HEK293T (cell line): ENCODE measurements at regions not wholly inside any gene's neighbourhood (a gene's known extent, or its start where the extent isn't known, plus 50 kb on each side); places are given as distances from the start of the nearest gene placed in this dataset.

ENCODE experiments used
- CTCF ChIA-PET: fragments of 350-600 bp; formaldehyde crosslinking; extraction: SDS; loops from one replicate; lab custom pipeline; 2021; ENCODE audit warnings: antibody characterized with exemption, inconsistent platforms; lab: Yijun Ruan, JAX
- POLR2A ChIA-PET: fragments of 350-600 bp; formaldehyde crosslinking; extraction: SDS; loops from one replicate; lab custom pipeline; 2020; ENCODE audit warnings: antibody characterized with exemption, inconsistent platforms; lab: Yijun Ruan, JAX
- DNase-seq: peaks from one replicate; pipeline ENCODE4 v3.0.0; 2012; ENCODE audit warnings: mixed read lengths; ENCODE audit errors: extremely low spot score
- ARNT ChIP-seq: fragments of 450-650 bp; IDR thresholded peaks from 2 replicates; pipeline ENCODE4 v1.6.1; 2017; ENCODE audit warnings: mild to moderate bottlenecking
- BHLHE40 ChIP-seq: fragments of 450-650 bp; IDR thresholded peaks from 2 replicates; pipeline ENCODE4 v1.6.1; 2016; ENCODE audit warnings: mild to moderate bottlenecking, moderate library complexity, borderline replicate concordance
- CTBP1 ChIP-seq: fragments of 450-650 bp; IDR thresholded peaks from 2 replicates; pipeline ENCODE4 v1.6.1; 2016; ENCODE audit warnings: borderline replicate concordance
- ELF4 ChIP-seq: fragments of 450-650 bp; IDR thresholded peaks from 2 replicates; pipeline ENCODE4 v1.6.1; 2017; ENCODE audit warnings: antibody characterized with exemption
- FOXA1 ChIP-seq: fragments of 450-650 bp; IDR thresholded peaks from 2 replicates; pipeline ENCODE4 v1.6.1; 2016; ENCODE audit warnings: mild to moderate bottlenecking
- FOXK2 ChIP-seq: fragments of 450-650 bp; IDR thresholded peaks from 2 replicates; pipeline ENCODE4 v1.6.1; 2016; ENCODE audit warnings: mild to moderate bottlenecking
- FOXM1 ChIP-seq: fragments of 450-650 bp; IDR thresholded peaks from 2 replicates; pipeline ENCODE4 v1.6.1; 2017; ENCODE audit warnings: mild to moderate bottlenecking, borderline replicate concordance
- HDGF ChIP-seq: fragments of 450-650 bp; IDR thresholded peaks from 2 replicates; pipeline ENCODE4 v1.6.1; 2017; ENCODE audit warnings: antibody characterized with exemption, borderline replicate concordance
- L3MBTL2 ChIP-seq: fragments of 450-650 bp; conservative IDR thresholded peaks from 2 replicates; pipeline ENCODE4 v1.6.1; 2016; ENCODE audit warnings: mild to moderate bottlenecking
- LEF1 ChIP-seq: fragments of 450-650 bp; IDR thresholded peaks from 2 replicates; pipeline ENCODE4 v1.6.1; 2017; ENCODE audit warnings: mild to moderate bottlenecking, borderline replicate concordance
- NFRKB ChIP-seq: fragments of 450-650 bp; IDR thresholded peaks from 2 replicates; pipeline ENCODE4 v1.6.1; 2016; ENCODE audit warnings: mild to moderate bottlenecking, moderate library complexity
- SP1 ChIP-seq: fragments of 450-650 bp; IDR thresholded peaks from 2 replicates; pipeline ENCODE4 v1.6.1; 2017
- SUZ12 ChIP-seq: fragments of 450-650 bp; IDR thresholded peaks from 2 replicates; pipeline ENCODE4 v1.6.1; 2016; ENCODE audit warnings: mild to moderate bottlenecking
- TARDBP ChIP-seq: fragments of 450-650 bp; IDR thresholded peaks from 2 replicates; pipeline ENCODE4 v1.6.1; 2016
- ZNF384 ChIP-seq: fragments of 450-650 bp; IDR thresholded peaks from 2 replicates; pipeline ENCODE4 v1.6.1; 2016
- TF ChIP-seq, protein P1 (sequence below): fragments of 450-650 bp; IDR thresholded peaks from 2 replicates; pipeline ENCODE4 v1.6.1; 2016

DNA sequence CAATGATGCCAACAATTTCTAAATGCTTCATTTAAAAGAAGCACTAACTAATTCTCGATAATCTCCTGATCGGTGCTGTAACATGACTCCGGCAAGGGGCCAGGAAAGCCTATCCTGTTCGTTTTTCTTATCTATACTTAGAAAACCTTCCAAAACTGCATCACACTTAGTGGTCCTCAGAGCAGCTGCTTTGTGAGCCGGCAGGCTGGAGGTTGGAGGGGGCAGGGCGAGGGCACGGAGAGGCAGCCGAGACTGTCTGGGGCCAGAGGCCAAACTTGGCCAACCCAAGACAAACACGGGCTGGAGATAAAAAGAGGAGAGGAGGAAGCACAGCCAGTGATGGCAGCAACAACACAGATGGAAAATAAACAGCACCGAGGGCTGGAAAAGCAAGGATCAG lies 455.7 kb downstream of the BCOR start:
- CTCF ChIA-PET, result no interaction called here
- DNase-seq, result no peak
- POLR2A ChIA-PET, result interaction anchor here (0.7 kb wide), 1 partner anchor 403 kb away, joined by 3 read pairs; no protein-coding TSS in a partner anchor
- TF ChIP-seq BHLHE40 (no peak), L3MBTL2 (no peak), FOXA1 (no peak), LEF1 (no peak), CTBP1 (no peak), HDGF (no peak)

DNA sequence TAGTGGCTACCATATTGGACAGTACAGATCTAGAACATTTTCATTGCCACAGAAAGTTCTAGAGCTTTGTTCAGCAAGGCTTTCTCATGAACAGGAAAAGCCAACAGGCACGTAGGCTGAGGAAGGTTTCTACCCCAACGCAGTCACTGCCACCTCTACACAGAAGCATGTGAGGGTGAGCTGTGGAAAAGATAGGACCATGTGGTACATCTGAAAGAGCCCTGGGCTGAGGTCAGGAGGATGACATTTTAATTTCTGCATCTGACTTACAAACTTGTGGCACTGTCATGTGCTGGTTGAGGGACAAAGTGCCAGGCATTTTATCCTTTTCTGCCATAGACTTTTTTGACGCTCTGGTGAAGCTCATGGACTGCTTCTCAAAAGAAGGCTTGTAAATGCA lies 454.2 kb downstream of the BCOR start:
- CTCF ChIA-PET, result interaction anchor here (1.4 kb wide), 1 partner anchor 8 kb away, joined by 4 read pairs; no protein-coding TSS in a partner anchor
- DNase-seq, result no peak
- POLR2A ChIA-PET, result interaction anchor here (1.0 to 1.1 kb wide), 2 partner anchors 113 to 370 kb away, joined by 3 to 4 read pairs; no protein-coding TSS in a partner anchor
- TF ChIP-seq HDGF (no peak), ZNF384 (no peak), BHLHE40 (no peak)

DNA sequence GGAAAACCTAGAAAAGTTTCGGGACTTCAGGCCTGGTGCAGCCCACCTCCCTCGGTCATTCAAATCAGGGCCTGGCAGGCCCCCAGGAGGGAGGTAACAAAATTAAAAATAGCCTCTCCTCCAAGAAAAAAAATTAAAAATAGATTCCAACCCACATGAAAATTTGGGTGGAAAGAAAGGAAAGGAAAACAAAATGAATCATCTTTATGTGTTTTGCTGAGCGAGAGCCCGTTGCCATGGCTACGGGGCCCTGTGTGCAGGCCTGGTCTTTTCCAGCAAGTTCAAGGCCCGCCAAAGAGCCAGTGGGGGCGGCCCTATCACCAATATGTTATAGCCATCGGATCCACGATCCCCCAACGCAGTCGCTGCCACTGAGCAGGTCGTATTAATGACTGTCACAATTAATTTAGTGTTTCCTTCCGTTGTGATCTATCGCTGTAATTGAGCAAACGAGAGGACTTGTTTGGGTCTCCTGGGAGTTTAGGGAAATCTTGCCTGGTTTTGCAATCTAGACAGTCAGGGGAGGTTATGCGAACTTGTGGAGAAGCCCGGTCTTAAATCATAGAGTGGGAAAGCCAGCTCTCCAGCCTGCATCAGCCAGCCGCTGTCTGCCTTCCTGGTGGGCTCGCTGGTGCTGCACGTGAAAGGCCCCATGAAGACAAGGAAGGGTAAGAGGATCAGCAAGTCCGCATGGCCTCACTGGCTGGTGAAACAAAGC lies 452.4 kb downstream of the BCOR start:
- ChIA-PET POLR2A (interaction anchor here (0.6 kb wide), 1 partner anchor 260 kb away, joined by 4 read pairs; no protein-coding TSS in a partner anchor), CTCF (interaction anchor here (0.7 kb wide), 1 partner anchor 19 kb away, joined by 3 read pairs; no protein-coding TSS in a partner anchor)
- TF ChIP-seq ELF4 (no peak), SP1 (no peak), ZNF384 (no peak), NFRKB (no peak), LEF1 (no peak), FOXK2 (no peak), ARNT (no peak), CTBP1 (no peak), HDGF (no peak), FOXM1 (no peak), SUZ12 (no peak), FOXA1 (no peak), TARDBP (no peak), L3MBTL2 (no peak), BHLHE40 (no peak)
- TF ChIP-seq, protein P1, sequence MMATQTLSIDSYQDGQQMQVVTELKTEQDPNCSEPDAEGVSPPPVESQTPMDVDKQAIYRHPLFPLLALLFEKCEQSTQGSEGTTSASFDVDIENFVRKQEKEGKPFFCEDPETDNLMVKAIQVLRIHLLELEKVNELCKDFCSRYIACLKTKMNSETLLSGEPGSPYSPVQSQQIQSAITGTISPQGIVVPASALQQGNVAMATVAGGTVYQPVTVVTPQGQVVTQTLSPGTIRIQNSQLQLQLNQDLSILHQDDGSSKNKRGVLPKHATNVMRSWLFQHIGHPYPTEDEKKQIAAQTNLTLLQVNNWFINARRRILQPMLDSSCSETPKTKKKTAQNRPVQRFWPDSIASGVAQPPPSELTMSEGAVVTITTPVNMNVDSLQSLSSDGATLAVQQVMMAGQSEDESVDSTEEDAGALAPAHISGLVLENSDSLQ, result no peak
- DNase-seq, result no peak

DNA sequence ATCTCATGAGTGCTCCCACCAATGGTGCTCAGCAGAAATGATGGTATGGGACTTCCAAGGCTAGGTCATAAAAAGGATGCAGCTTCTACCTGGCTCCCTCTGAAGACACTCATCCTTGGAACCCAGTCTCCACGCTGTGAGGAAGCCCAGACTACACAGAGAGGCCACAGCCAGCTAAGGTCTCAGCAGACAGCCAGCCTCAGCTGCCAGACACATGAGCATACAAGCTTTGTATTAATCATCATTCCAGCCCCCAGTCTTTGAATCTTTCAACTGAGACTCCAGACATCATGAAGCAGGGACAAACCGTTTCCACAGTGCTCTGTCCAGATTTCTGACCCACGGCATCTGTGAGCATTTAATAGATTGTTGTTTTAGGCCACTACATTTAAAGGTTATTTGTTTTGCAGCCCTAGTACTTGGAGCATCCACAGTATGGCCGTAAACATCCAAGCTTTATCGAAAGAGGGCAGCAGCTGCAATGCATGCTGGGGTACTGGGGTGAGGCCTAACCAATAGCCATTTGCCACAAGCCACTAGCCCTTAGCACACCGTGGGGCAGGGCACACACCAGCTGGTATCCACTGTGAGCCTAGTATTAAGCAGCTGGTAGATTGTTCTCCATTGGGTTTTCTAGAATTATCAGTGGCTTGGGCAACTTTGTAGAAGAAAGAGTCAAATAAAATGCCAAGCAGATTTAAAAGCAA lies 449.1 kb downstream of the BCOR start:
- ChIA-PET CTCF (interaction anchor here (1.5 kb wide), 1 partner anchor 12 kb away, joined by 4 read pairs; no protein-coding TSS in a partner anchor), POLR2A (no interaction called here)

DNA sequence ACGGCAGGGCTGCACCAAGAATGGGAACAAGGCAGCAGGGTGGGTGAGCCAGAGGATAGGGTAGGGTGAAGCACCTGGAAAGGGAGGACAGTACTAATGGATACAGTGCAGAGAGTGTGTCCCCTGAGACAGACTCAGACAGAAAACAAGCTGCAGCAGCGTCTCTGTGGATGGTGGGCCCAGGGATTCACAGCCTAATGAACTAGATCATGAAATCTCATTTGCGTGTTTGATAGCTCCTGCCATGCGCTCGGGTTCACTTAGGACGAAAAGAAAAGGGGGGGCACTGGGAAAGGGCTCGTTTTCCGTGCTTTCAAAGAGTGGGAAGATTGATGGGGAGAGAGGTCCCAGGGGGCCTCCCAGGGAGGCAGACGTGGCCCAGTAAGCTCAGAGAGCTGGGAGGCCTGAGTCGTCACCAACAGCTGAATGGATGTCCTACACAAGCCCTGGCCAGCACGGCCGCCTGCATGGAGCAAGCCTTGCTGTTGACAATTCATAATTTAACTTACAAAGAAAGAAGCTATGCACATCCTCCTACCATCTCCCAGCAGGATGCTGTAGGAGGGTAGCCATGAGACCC lies 446.9 kb downstream of the BCOR start:
- no peak for DNase-seq
- ChIA-PET CTCF (interaction anchor here (0.7 kb wide), 1 partner anchor 80 kb away, joined by 3 read pairs; no protein-coding TSS in a partner anchor), POLR2A (interaction anchor here (0.7 kb wide), 1 partner anchor 169 kb away, joined by 3 read pairs; no protein-coding TSS in a partner anchor)
- TF ChIP-seq, protein P1, result no peak
- TF ChIP-seq NFRKB, result no peak
- no peak for TF ChIP-seq ARNT
- no peak for TF ChIP-seq ZNF384
- TF ChIP-seq ELF4, result no peak
- TF ChIP-seq CTBP1, result no peak
- no peak for TF ChIP-seq HDGF
- TF ChIP-seq SP1, result no peak
- no peak for TF ChIP-seq L3MBTL2

More for the DNA sequence above, 449.1 kb downstream of the BCOR start:
- DNase-seq, result no peak
- TF ChIP-seq CTBP1 (no peak), L3MBTL2 (no peak), ELF4 (no peak), FOXK2 (no peak), FOXA1 (no peak), SP1 (no peak), ARNT (no peak), FOXM1 (no peak), NFRKB (no peak), TARDBP (no peak), BHLHE40 (no peak), HDGF (no peak), ZNF384 (no peak), LEF1 (no peak), SUZ12 (no peak)
- TF ChIP-seq, protein P1, result no peak

DNA sequence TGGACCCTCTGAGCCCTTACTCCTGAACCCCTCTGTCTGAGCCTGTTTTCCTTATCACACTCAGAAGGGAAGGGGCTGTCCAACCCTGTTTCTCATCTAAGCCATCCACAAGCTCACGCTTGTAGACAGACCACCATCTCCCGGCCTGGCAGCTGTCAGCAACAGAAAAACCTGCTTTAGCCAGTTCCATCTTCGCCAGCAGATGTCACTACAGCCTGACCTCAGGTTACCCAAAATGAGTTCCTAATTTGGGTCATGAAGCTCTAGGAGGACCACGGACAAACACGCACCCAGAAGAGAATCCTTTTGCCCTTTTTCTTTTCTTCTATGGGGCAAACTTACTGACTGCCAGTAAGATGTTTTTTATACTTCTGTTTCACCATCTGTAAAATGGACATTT lies 445.4 kb downstream of the BCOR start:
- CTCF ChIA-PET, result interaction anchor here (1.0 to 1.5 kb wide), 4 partner anchors 9 to 611 kb away, joined by 3 to 4 read pairs (median 3); no protein-coding TSS in a partner anchor
- TF ChIP-seq ELF4, result no peak
- no peak for TF ChIP-seq SUZ12
- TF ChIP-seq FOXK2, result no peak
- TF ChIP-seq BHLHE40, result no peak
- TF ChIP-seq SP1, result no peak
- TF ChIP-seq ZNF384, result no peak
- no peak for TF ChIP-seq CTBP1
- no peak for TF ChIP-seq FOXA1
- TF ChIP-seq, protein P1, result no peak
- no peak for TF ChIP-seq NFRKB
- no peak for TF ChIP-seq HDGF
- peak; percentile 51 for DNase-seq
- POLR2A ChIA-PET, result no interaction called here
